Retinal pigment epithelial cell (primary cell): ENCODE measurements at regions not wholly inside any gene's neighbourhood (a gene's known extent, or its start where the extent isn't known, plus 50 kb on each side); places are given as distances from the start of the nearest gene placed in this dataset.
A peak's percentile ranks its signal among the peaks of the same experiment; 100 is the strongest.

Experiments
- DNase-seq: peaks from one replicate; pipeline ENCODE4 v3.0.0-alpha.2; 2010; ENCODE audit warnings: low read depth
- H3K4me3 ChIP-seq: 2 replicates; pipeline ENCODE4 v1.5.1; 2011; ENCODE audit warnings: mild to moderate bottlenecking, low read length, control low read depth, moderate library complexity
- TF ChIP-seq, protein P1 (sequence below): conservative IDR thresholded peaks from 2 replicates; pipeline ENCODE4 v1.5.1; 2011; ENCODE audit warnings: low read depth, low read length, control low read depth, inconsistent platforms

DNA sequence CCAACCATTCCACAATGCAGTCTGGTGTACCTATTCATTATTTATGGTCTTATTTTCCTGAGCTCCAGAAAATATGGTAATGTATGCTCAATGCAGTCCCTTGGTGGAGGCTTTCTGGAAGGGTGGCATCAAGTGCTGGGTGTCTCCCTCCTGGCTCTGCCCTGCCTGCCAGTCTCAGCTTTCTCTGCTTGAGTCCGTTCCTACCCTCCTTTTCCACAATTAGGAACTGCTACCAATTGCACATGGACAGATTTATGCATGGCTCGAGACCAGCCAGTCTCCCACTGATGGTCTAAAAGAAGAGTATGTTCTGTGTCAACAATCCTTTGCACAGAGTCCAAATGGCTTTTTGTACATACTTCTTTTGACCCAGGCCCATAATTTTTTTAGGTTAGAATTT, 189.8 kb downstream of the TLE1 start:
- H3K4me3 ChIP-seq, result no peak overlapping the region
- no peak for DNase-seq

DNA sequence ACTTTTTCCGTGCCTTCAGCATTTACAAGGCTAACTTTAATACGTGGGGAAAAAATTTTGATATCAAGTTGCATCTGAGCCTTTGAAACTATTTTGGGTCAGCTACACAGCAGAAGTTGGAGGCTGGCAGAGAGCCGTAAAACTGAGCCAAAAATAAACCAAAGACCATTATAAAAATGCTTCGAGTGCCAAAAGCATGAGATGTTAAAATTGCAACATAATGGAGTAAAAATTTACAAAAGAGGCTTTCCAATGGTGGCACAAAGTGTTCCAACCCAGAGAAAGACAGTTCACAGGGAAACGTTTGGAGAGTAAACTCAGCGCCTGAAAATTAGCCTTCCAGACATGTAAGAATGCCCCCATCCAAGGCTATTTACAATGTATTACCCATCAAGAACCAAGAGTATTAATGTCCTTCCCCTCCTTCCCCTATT, 190.3 kb downstream of the TLE1 start:
- TF ChIP-seq, protein P1, sequence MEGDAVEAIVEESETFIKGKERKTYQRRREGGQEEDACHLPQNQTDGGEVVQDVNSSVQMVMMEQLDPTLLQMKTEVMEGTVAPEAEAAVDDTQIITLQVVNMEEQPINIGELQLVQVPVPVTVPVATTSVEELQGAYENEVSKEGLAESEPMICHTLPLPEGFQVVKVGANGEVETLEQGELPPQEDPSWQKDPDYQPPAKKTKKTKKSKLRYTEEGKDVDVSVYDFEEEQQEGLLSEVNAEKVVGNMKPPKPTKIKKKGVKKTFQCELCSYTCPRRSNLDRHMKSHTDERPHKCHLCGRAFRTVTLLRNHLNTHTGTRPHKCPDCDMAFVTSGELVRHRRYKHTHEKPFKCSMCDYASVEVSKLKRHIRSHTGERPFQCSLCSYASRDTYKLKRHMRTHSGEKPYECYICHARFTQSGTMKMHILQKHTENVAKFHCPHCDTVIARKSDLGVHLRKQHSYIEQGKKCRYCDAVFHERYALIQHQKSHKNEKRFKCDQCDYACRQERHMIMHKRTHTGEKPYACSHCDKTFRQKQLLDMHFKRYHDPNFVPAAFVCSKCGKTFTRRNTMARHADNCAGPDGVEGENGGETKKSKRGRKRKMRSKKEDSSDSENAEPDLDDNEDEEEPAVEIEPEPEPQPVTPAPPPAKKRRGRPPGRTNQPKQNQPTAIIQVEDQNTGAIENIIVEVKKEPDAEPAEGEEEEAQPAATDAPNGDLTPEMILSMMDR, result no peak
- DNase-seq, result peak; percentile 77
- H3K4me3 ChIP-seq, result no peak overlapping the region

More for the DNA sequence above, 189.8 kb downstream of the TLE1 start:
- TF ChIP-seq, protein P1, result no peak

DNA sequence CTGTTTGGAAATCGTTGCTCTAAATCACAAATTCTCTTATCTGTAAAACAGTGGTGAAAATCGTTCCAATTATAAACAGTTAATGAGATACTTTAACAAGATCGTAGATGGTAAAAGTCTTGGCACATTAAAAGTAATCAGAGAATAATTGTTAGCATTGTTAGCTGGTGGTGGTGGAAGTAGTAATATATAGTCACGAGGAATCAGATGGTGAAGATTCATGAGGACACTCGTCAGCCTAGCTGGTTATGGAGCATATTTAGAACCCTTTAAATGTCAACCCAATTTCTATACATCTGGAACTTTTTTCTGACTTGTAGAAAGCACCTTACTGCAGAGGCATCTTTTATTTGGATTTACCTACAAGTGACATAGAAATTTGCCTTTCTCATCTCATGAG, 190.8 kb downstream of the TLE1 start:
- TF ChIP-seq, protein P1, result no peak
- H3K4me3 ChIP-seq, result no peak overlapping the region
- DNase-seq, result no peak

DNA sequence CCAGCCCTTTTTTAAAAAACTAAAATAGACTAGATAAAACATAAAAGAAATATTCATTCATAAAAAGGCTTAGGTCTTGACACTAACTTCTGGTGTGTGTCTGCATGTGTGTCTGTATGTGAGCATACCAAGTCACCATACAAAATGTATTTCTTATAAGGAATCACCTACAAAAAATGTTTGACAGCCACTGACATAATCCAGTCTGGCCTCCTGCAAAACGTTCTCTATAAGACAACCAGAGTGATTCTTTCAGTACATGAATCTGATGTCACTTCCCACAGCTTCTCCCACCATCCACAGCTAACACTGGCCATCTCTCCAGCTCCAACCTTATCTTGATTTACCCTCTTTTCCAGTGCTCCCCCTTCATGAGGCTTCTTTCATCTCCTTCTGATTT, 192.3 kb downstream of the TLE1 start:
- TF ChIP-seq, protein P1, result no peak
- no peak overlapping the region for H3K4me3 ChIP-seq
- DNase-seq, result no peak

DNA sequence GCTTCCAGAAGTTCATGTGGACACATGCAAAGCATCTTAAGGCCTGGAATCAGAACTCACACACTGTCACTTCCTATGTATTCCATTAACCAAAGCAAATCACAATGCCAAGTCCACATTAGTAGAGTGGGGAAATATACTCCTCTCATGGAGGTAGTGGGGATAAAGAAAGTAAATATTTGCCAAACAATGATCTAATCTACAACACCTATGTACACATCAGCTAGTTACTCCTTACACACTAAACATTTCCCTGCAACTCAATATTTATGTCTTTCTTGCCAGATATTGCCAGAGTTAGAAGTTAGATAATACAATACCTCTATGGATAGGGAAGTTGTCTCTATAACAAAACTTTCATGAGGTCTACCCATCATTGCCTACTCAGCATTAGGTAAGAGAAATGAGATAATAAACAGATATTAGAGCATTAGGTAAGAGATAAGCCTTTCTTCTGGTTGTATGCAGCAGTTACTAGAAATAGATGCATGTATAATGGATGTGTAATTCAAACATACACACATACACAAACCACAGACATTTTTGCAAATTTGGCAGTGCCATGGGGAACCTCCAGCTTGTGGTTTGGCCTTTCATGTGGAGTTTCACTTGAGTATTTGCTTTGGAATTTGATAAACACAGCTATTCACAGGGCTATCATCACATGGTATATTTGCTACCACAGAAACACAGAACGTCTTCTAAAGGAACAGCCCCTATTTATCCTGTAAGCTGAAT, 196.5 kb downstream of the TLE1 start:
- TF ChIP-seq, protein P1, result no peak
- no peak overlapping the region for H3K4me3 ChIP-seq
- DNase-seq, result peak; percentile 94

DNA sequence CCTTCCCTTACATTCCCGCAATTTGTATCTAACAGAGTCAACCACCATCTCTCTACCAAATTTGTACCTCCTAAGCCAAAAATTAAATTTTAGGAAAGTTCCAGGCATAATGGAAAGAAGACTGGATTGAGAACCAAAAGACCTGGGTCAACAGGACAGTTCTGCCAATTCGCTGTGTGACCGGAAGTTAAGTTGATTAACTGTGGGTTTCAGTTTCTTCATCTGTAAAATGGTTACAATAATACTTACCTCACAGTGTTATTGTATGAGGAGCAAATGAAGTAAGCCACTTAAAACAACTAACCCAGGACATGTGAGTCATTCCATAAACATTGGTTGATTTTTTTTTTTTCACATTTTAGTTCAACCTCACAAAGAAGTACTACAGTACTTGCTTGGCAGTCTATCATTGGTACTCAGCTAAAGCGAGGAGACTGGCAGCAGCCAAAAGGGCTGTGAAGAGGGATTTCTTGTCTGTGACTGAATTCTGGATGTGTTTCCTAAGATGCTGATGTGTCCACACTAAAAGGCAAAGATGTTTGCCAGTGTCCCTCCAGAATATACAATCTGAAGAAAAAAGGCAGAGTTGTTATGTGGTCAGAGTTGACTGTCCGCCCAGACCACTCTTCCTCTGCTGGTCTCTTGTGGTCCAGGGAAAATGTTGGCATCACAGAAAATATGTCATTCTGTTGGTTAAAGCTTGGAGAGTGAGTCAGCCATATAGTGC, 198.6 kb downstream of the TLE1 start:
- TF ChIP-seq, protein P1, result no peak
- DNase-seq, result no peak
- no peak overlapping the region for H3K4me3 ChIP-seq

DNA sequence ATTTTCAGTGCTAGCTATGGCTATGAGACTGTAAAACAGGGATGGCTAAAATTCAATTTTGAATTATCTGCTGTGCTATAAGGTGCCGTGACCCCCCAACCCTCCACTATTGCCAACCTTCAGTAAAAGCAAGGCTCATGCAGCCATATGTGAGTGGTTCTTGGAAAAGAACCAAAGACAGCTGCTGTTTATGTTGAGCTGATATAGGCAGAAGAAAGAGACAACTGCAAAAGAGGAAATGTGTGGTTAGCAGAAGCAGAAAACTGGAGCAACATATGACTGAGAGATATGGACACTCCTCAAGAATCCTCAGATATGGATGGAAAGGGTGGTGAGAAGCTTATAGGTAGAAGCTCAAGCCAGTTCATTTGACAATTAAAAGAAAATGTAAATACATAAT, 200.3 kb downstream of the TLE1 start:
- TF ChIP-seq, protein P1, result no peak
- no peak overlapping the region for H3K4me3 ChIP-seq
- DNase-seq, result no peak
